ENCODE measurements at regions not wholly inside any gene's neighbourhood (a gene's known extent, or its start where the extent isn't known, plus 50 kb on each side); places are given as distances from the start of the nearest gene placed in this dataset.

DNA sequence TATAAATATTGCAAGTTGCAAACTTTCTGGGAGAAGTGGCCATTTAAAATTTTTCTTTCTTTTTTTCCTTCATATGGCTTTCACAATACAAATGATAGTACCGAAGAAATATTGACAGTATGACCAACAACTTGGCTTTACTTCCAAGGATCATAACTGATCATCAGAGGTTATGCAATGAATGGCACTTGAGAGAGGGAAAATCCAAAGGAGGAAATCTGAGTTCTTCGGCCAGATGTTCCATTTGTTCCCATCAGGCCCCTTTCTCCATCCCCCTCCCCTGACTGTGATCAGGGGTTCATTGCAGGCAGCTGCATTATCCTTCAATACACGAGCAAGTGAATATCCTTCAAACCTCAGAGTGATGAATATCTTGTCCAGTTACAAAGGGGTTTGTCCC is 130.0 kb upstream of the UST start:
- TF ChIP-seq CTCF (IDR thresholded peaks at IDR 0.05; ENCODE audit: low read depth, low read length, poor library complexity, severe bottlenecking) (no peak), EZH2phosphoT487 (IDR thresholded peaks at IDR 0.05; ENCODE audit: borderline replicate concordance, low read length) (no peak)

Measured in DOHH2 (cell line).